OCI-LY7 (cell line): ENCODE measurements at regions not wholly inside any gene's neighbourhood (a gene's known extent, or its start where the extent isn't known, plus 50 kb on each side); places are given as distances from the start of the nearest gene placed in this dataset.
"Not testable (repeated sequence)": the region's sequence is repeated elsewhere in the genome, so short reads cannot be mapped to it uniquely, and the experiment has no call there.

Source experiments
- BruUV-seq: library from RNA; stranded (reverse); fragments of 400-500 nt; replicated peaks from 2 replicates; lab custom pipeline; 2021; lab: Mats Ljungman, UMichigan
- CTCF ChIA-PET: fragments of 300-600 bp; sonication (Branson Sonifier 250); formaldehyde crosslinking; loops from one replicate; lab custom pipeline; 2022; ENCODE audit warnings: antibody characterized with exemption; ENCODE audit not compliant: unreplicated experiment; lab: Charles Lee
- POLR2A ChIA-PET: fragments of 300-600 bp; sonication (Branson Sonifier 250); formaldehyde crosslinking; loops from one replicate; lab custom pipeline; 2022; ENCODE audit warnings: antibody characterized with exemption; lab: Charles Lee
- DNase-seq: peaks from one replicate; pipeline ENCODE4 v3.0.0-alpha.2; 2015; ENCODE audit warnings: low spot score
- H2AFZ ChIP-seq: fragments of 200-600 bp; sonication (generic), shearing (Covaris generic); 2 replicates; pipeline ENCODE4 v1.6.1; 2014; ENCODE audit warnings: mild to moderate bottlenecking, antibody characterized with exemption, low read length, moderate library complexity
- H3K27ac ChIP-seq: fragments of 200-600 bp; sonication (generic); 2 replicates; pipeline ENCODE4 v1.5.1; 2014; ENCODE audit warnings: mixed run types, low read depth, mild to moderate bottlenecking, moderate library complexity, low read length, inconsistent platforms; ENCODE audit not compliant: poor library complexity, severe bottlenecking
- H3K36me3 ChIP-seq: fragments of 200-600 bp; sonication (generic); 2 replicates; pipeline ENCODE4 v1.6.1; 2014; ENCODE audit warnings: mild to moderate bottlenecking, antibody characterized with exemption, low read length, moderate library complexity, mixed read lengths; ENCODE audit not compliant: insufficient read depth
- H3K4me1 ChIP-seq: fragments of 200-600 bp; sonication (generic); 2 replicates; pipeline ENCODE4 v1.5.1; 2014; ENCODE audit warnings: mild to moderate bottlenecking, low read length; ENCODE audit not compliant: insufficient read depth, poor library complexity, severe bottlenecking
- H3K4me2 ChIP-seq: fragments of 200-600 bp; sonication (generic); 2 replicates; pipeline ENCODE4 v1.6.1; 2014; ENCODE audit warnings: mild to moderate bottlenecking, low read length
- H3K4me3 ChIP-seq: fragments of 200-600 bp; sonication (generic); 2 replicates; pipeline ENCODE4 v1.5.1; 2014; ENCODE audit warnings: mild to moderate bottlenecking, low read depth, low read length; ENCODE audit not compliant: poor library complexity, severe bottlenecking
- H3K79me2 ChIP-seq: fragments of 200-600 bp; sonication (generic); 2 replicates; pipeline ENCODE4 v1.6.1; 2016; ENCODE audit warnings: low read depth, mild to moderate bottlenecking, low read length, moderate library complexity, mixed read lengths; ENCODE audit not compliant: insufficient read depth
- H3K9me2 ChIP-seq: fragments of 200-600 bp; sonication (generic); 2 replicates; pipeline ENCODE4 v1.6.1; 2016; ENCODE audit warnings: mild to moderate bottlenecking, low read length, mixed read lengths; ENCODE audit not compliant: insufficient read depth
- H3K9me3 ChIP-seq: fragments of 200-600 bp; sonication (generic); 2 replicates; pipeline ENCODE4 v1.6.1; 2014; ENCODE audit warnings: mild to moderate bottlenecking, mixed run types, low read length, mixed read lengths
- H4K20me1 ChIP-seq: fragments of 200-600 bp; sonication (generic); 2 replicates; pipeline ENCODE4 v1.6.1; 2014; ENCODE audit warnings: mild to moderate bottlenecking, antibody characterized with exemption, low read length, moderate library complexity, mixed read lengths; ENCODE audit not compliant: insufficient read depth
- EZH2phosphoT487 ChIP-seq: fragments of 200-600 bp; sonication (generic); IDR thresholded peaks from 2 replicates; pipeline ENCODE4 v1.6.1; 2018; ENCODE audit warnings: low read depth, borderline replicate concordance, mild to moderate bottlenecking, mixed run types, antibody characterized with exemption, low read length, moderate library complexity, mixed read lengths
- intact Hi-C: fragments of 100-400 bp; cut with micrococcal nuclease; formaldehyde crosslinking; loops from one replicate; pipeline ENCODE4 v1.10.0; 2022; ENCODE audit not compliant: unreplicated experiment
- TF ChIP-seq, protein P1 (sequence below): fragments of 200-600 bp; sonication (generic); conservative IDR thresholded peaks from 2 replicates; pipeline ENCODE4 v1.5.1; 2014; ENCODE audit warnings: mild to moderate bottlenecking, antibody characterized with exemption, low read length, moderate library complexity, mixed read lengths

DNA sequence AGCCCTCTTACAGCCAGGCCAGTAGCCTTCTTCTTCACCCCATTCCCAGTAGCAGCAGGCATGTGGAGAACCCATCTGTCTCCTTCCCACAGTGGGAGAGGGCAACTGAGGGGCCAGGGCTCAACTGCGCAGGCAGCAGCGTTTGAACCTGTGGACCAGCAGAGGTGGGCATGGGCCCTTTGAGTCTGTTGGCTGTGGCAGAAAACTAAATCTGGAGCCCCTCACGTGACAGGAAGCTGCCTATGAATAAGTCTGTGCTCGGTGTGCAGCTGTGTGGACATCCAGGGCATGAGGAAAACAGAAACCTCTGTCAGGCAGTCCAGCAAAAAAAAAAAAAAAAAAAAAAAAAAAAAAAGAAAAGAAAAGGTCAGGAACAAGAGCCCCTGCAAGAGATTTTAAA, 189.2 kb upstream of the NR3C1 start:
- Histone ChIP-seq H3K9me3 (no peaks in the 10 kb centered on the region), H3K4me1 (peaks cover 73% of the 10 kb centered on the region), H3K9me2 (no peaks in the 10 kb centered on the region), H3K79me2 (no peaks in the 10 kb centered on the region), H3K36me3 (no peaks in the 10 kb centered on the region; the same call in 1 of the 2 replicates), H4K20me1 (no peaks in the 10 kb centered on the region), H3K4me2 (peak overlapping the region; percentile 75), H2AFZ (peak overlapping the region; percentile 90; the same call in 1 of the 2 replicates), H3K4me3 (peak overlapping the region; percentile 52), H3K27ac (peak overlapping the region; percentile 93)
- no TSS peak for BruUV-seq
- POLR2A ChIA-PET = interaction anchor here (0.6 to 5.2 kb wide), 14 partner anchors 9 to 194 kb away, joined by 3 to 53 read pairs (median 4); no protein-coding TSS in a partner anchor
- peak; percentile 93 for DNase-seq
- TF ChIP-seq, protein P1, sequence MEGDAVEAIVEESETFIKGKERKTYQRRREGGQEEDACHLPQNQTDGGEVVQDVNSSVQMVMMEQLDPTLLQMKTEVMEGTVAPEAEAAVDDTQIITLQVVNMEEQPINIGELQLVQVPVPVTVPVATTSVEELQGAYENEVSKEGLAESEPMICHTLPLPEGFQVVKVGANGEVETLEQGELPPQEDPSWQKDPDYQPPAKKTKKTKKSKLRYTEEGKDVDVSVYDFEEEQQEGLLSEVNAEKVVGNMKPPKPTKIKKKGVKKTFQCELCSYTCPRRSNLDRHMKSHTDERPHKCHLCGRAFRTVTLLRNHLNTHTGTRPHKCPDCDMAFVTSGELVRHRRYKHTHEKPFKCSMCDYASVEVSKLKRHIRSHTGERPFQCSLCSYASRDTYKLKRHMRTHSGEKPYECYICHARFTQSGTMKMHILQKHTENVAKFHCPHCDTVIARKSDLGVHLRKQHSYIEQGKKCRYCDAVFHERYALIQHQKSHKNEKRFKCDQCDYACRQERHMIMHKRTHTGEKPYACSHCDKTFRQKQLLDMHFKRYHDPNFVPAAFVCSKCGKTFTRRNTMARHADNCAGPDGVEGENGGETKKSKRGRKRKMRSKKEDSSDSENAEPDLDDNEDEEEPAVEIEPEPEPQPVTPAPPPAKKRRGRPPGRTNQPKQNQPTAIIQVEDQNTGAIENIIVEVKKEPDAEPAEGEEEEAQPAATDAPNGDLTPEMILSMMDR = no peak
- no peak for TF ChIP-seq EZH2phosphoT487
- CTCF ChIA-PET = no interaction called here
- intact Hi-C loops = loop anchor here (2.0 to 10.0 kb wide), 4 partner anchors 158 to 822 kb away; partner anchors contain the start of gene ARHGAP26

GRCh38 chr5:143588933-143589662, 185.6 kb upstream of the NR3C1 start:
- Histone ChIP-seq H3K79me2 (no peaks in the 10 kb centered on the region), H3K4me1 (peaks cover 66% of the 10 kb centered on the region), H3K36me3 (no peaks in the 10 kb centered on the region; the same call in 1 of the 2 replicates), H4K20me1 (no peaks in the 10 kb centered on the region), H3K9me2 (no peaks in the 10 kb centered on the region), H3K4me3 (no peak overlapping the region), H3K9me3 (no peaks in the 10 kb centered on the region), H3K4me2 (peak overlapping the region; percentile 29), H2AFZ (peak overlapping the region; percentile 86), H3K27ac (peak overlapping the region; percentile 6)
- intact Hi-C loops = no loop called here
- no peak for DNase-seq
- CTCF ChIA-PET = interaction anchor here (0.5 to 0.8 kb wide), 2 partner anchors 10 to 466 kb away, joined by 3 read pairs; no protein-coding TSS in a partner anchor
- TF ChIP-seq, protein P1 = no peak
- no peak for TF ChIP-seq EZH2phosphoT487
- POLR2A ChIA-PET = interaction anchor here (0.6 to 5.1 kb wide), 5 partner anchors 9 to 150 kb away, joined by 3 to 45 read pairs (median 7); no protein-coding TSS in a partner anchor
- BruUV-seq = no TSS peak

DNA sequence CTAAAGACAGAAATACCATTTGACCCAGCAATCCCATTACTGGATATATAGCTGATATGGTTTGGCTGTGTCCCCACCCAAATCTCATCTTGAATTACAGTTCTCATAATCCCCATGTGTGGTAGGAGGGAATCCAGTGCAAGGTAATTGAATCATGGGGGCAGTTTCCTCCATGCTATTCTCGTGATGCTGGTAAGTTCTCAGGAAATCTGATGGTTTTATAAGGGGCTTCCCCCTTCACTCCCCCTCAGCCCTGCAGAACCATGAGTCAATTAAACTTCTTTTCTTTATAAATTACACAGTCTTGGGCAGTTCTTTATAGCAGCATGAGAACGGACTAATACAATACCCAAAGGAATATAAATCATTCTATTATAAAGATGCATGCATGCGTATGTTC, 184.6 kb upstream of the NR3C1 start:
- intact Hi-C loops = not testable (repeated sequence)
- POLR2A ChIA-PET = interaction anchor here (1.3 to 5.1 kb wide), 3 partner anchors 13 to 36 kb away, joined by 3 to 45 read pairs (median 3); no protein-coding TSS in a partner anchor

More for the DNA sequence above, 184.6 kb upstream of the NR3C1 start:
- H3K4me2 ChIP-seq, DNase-seq, H3K4me3 ChIP-seq, H3K36me3 ChIP-seq, H3K9me2 ChIP-seq, H3K9me3 ChIP-seq, BruUV-seq, H4K20me1 ChIP-seq, H3K27ac ChIP-seq, H3K79me2 ChIP-seq, CTCF ChIA-PET: not testable (repeated sequence)
- H3K4me1 ChIP-seq = peaks cover 66% of the 10 kb centered on the region
- H2AFZ ChIP-seq = 0 out of 2 replicates have a peak overlapping the region, but pooled peaks have one; percentile 6
